NCI-H460 (cell line): ENCODE measurements at regions not wholly inside any gene's neighbourhood (a gene's known extent, or its start where the extent isn't known, plus 50 kb on each side); places are given as distances from the start of the nearest gene placed in this dataset.
"Not testable (repeated sequence)": the region's sequence is repeated elsewhere in the genome, so short reads cannot be mapped to it uniquely, and the experiment has no call there.

Experiments
- DNase-seq: peaks from one replicate; pipeline ENCODE4 v3.0.0-alpha.2; 2016; ENCODE audit warnings: low read depth; ENCODE audit errors: extremely low read depth

DNA sequence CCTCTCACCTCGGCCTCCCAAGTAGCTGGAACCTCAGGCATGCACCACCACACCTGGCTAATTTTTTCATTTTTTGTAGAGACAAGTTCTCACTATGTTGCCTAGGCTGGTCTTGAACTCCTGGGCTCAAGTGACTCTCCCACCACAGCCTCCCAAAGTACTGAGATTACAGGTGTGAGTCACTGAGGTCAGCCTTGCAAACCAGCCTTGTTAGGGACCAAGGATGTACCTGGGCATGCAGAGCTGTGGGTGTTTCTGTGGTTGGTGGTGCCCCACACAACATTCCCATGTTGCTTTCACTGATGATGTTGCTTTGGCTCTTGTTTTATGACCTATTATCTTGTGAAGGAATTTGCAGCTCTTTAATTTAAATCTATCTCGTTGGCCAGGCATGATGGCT is 54.8 kb downstream of the OTUD1 start:
- no peak for DNase-seq

DNA sequence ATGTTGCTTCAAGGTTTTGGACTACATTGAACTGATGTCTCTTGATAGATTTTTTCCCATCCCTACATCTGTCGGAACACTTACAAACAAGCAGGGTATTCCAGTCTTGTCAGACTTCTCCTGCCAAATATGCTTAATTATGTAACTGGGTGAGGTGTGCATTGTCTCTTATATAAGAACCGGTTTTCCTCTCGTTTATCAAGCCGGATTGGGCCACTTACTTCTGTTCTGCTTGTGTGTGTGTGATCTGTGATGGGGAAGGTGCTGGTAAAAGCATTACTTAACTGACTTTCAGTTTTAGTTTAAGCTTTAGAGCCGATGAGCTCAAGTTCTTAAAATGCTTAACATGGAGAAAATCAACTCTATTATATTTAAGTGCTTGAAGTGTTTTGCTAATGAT is 57.9 kb downstream of the OTUD1 start:
- DNase-seq, result no peak

DNA sequence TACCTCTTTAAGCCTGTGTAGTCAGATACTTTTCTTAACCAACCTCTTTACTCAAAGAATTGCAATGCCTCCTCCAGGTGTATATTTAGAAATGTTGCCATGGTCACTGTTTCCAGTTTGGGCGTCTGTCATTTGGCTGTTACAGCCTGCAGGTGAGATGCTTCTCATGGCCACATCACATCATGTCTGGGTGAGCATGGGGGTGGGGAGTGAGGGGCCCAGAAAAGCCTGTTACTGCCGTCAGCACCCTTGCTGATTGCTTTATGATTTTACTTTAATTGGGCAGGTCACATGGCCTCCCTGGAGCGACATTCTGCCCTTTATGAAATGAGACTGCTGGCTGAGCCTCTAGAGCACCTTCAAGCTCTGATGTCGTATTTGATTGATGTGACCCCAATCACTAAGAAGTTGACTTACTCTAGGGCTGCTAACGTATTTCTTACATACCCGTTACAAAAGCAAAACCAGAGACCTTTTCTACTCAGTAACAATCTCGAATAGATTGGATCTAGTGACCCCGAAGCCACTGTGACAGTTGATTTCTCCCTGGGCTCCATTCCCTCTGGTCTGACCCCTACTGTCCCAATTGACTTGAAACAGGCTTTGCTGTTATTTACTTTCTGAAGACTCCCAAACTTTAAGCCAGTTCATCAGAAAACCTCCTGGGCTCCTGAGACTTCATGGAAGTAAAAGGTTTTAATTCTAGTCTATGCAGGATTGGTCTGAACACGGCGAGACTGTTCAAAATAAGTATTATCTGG is 60.7 kb downstream of the OTUD1 start:
- no peak for DNase-seq

DNA sequence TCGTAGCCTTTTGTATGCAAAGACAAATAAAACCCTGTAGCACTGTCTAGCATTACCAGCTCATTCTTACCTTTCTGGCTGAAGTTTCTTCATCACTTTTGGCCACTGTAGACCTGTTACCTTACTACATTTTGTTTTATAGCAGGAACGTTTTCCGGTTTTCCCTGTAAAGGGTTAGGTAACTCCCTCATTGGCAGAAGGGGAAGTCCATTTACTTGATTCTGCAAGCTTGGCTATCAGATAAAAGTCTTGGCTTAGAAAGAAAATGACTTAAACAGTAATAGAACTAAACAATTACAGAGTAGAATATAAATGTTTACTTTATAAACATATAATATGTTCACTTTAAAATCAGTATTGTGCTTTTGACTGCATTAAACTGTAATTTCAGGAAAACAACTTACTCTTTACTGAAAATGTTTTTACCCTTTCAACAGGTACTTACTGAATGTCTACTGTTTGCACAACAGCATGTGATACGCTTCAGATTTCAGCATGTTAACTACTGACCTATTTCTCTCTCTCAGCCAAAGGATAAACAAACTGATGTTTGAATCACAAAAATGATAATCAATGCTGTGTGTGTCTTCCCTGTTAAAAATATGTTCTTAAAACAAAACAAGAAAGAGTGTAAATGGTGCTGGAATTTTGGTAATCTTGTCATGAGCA is 67.1 kb downstream of the OTUD1 start:
- no peak for DNase-seq

DNA sequence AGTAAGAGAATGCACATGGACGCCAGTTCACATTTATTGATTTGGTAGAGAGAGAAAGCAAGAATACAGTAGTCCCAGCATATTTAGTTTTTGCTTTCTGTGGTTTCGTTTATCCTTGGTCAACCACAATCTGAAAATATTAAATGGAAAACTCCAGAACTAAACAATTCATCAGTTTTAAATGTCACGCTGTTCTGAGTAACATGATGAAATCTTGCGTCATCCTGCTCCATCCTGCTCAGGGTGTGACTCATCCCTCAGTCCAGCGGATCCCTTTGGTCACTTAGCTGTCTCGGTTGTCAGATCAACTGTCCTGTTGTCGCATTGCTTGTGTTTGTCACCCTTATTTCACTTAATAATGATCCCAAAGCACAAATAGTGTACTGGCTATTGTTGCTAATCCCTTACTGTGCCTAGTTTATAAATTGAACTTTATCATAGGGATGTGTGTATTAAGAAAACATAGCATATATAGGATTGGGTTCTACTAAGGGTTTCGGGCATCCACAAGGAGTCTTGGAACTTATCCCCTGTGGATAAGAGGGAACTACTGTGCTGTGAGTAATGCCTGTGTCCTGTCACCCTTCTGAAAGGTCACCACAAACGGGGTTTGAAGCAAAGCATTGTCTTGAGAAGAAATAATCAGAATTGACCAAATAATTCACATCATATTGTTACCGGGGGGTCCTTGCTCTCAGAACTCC is 73.6 kb downstream of the OTUD1 start:
- peak; percentile 72 for DNase-seq

DNA sequence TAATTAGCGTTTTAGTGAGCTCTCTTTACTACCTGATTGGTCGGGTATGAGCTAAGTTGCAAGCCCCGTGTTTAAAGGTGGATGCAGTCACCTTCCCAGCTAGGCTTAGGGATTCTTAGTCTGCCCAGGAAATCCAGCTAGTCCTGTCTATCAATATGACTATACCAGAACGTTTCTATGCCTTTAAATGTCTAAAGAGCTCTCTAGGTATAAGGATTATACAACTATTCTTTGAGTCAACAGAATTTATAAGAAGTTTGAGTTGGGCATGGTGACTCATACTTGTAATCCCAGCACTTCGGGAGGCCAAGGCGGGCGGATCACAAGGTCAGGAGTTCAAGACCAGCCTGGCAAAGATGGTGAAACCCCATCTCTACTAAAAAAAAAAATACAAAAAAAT is 74.7 kb downstream of the OTUD1 start:
- DNase-seq, result not testable (repeated sequence)

DNA sequence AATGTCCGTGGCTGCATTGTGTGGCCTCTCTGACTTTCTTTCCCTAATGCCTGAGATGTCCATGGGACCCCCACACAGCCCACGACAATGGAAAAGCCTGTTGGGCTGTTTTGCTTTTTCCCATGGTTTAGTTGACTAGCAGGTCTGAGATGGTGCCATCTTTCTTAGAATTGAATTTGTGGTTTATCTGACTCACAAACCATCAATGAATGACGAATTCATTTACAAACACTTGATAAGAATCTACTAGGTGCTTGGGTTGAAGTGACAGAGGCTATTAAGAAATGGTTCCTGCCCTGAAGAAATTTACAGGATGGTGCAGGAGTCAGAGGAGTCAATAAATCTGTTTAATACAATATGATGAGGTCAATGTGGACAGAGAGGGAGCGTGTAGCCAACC is 75.4 kb downstream of the OTUD1 start:
- no peak for DNase-seq

DNA sequence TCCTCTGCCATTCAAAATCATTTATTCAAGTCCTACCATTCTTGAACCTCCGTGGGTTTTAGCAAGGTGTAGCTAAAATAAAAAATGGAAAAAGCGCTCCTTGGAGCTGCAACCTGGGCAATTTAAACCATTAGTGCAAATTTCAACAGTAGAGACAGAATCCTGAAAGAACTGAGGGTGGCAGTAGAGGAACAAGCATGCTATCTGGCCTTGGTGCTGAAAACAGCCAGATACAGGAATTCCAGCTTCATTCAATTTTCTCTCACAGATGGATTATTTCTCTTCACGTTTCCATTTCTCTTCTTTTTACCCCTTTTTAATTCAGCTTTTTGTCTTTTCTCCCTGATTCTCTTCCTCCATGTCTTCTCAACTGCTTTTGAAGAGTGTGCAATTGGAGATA is 77.7 kb downstream of the OTUD1 start:
- no peak for DNase-seq

DNA sequence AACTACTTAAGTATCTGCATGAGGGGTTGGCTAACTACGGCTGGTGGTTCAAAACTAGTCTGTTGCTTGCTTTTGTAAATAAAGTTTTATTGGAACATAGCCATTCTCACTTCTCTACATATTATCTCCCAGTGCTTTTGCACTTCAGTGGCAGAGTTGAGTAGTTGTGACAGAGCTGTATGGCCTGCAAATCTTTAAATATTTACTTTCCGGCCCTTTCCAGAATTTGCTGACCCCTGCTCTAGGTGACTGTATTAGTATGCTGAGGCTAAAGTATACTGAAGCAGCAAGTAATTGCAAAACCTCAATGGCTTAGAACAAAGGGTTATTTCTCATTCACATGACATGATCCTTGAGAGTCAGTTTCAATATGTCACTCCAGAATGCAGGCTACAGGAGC is 78.3 kb downstream of the OTUD1 start:
- DNase-seq, result no peak

DNA sequence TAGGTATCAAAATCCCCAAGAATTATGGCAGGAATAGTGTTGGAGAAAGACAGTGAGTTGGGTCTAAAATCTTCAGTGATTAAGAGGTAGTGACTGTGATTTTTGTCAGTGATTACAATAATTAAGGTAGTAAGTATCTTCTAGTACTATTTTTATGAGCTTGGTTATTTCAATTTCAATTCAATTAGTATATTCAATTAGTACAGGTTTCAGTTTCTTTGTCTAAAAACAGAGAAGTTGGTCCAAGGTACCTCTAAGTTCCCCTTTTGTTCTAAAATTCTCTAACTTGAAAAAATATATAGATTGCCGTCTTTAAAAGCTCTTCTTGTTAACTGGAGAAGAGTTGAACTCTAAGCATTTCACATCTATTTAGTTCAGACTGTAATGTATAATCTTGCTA is 82.9 kb downstream of the OTUD1 start:
- DNase-seq, result no peak

DNA sequence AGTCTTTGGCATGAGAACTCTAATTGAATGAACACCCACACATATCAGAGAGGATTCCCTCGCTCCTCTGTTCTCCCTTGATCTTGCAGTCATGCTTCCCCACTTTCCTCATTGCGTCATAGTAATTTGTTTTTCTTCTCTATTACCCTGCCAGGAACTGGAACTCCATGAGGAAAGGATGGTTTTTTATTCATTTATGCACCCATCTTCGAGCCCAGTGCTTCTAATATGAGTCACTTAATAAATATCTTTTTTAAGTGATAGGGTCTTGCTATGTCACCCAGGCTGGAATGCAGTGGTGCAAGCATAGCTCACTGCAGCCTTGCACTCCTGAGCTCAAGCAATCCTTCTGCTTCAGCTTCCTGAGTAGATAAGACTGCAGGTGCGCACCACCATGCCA is 83.5 kb downstream of the OTUD1 start:
- DNase-seq, result no peak

DNA sequence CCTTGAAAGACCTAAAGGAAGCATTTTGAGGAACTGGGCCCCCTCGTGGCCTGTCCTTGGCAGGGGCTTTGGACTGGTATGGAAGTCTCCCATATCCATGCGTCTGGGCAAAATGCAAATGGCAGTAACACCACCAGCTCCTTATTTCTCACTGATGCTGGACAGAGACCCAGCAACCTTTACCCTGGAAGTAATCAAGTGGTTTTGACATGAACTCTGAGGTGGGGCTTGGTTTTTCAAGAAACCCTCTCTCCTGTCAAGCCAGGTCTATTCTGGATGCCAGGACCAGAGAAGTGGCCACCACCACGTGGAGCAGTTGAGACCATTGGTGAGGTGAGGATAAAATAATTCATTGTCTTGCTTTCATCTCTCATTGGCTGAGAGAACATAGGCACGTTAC is 84.4 kb downstream of the OTUD1 start:
- no peak for DNase-seq

DNA sequence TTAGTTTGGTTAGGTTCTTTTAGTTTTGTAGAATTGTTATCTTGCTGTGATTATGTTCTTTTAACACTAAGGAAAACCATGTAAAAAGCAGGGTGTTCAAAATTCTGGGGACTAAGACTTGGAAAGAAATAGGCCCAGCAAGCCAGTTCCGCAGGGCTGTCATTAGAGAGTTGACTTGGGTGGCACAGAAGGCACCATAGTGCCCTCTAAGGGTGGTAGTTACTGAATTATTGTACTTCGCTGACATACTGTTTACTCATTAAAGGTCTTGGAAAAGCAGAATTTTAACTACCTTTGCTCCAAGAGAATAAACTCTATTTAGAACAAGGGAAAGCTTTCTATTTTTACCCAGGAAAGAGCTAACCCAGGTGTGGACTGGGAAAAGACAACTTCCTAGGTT is 86.5 kb downstream of the OTUD1 start:
- DNase-seq, result peak; percentile 19

DNA sequence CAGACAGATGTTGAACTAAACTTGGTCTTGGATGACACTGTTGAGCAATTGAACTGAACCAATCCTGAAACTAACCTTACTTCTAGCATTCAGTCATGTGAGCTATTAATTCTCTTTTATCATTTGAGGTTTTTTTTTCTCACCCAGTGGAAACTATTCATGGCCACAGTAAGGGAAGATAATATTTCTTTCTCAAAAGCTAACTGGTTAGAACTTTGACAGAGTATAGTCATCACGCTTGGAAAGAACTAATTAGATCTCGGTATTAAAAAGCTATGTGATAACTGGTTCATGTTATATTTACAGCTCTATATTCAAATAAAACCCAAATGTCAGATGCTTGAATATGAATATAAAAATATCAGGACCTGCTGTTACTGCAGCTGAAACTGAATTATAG is 89.5 kb downstream of the OTUD1 start:
- no peak for DNase-seq

DNA sequence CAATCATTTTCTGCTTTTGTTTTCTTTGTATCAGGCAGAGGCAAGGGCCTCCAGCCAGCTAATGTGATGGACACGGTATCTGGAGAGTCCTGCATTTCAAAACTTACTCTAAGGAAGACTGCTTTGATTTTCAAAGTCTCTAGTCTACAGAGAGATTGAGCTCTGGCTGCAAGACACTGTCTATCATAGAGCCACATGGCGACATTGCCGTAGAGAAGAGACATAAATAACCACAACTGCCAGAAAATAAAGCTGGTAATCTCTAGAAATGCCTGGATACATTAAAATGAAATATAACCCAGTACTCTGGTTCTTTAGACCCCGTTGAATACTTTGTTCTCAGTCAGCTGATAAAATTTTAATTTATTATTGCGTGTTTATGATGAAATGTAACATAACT is 90.8 kb downstream of the OTUD1 start:
- DNase-seq, result no peak

DNA sequence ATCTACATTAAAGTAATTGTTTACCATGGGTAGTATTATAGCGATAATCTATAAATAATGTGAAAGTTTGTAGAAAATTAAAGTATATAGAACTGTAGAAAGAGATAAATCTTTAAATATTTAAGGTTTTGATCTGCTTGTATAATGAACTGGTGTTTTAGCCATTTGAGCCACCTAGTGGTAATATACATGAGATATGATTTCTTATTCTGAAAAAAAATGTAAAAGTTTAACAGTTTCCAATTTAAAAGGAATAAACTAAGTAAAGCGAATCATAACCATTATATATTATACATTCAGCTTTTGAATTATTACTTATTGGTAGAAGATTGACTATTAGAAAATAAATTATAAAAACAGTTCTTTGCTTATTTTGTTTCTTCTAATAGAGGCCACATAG is 91.2 kb downstream of the OTUD1 start:
- DNase-seq, result no peak

DNA sequence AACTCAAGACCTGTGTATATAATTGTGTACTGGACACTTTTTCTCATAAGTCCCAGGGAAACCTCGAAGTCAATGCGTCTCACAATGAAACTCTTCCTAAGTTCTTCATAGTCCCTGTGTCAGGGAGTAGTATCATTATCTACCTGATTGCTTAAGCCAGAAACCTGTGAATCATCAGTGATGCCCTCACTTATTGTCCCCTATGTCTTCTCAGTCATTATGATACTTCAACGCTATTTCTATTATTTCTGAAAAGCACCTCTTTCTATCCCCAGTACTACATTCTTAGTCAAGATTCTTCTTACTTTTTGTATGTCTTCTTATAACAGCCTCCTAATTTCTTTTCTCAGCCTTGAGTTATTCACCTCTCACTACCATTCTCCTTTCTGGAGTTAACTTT is 94.3 kb downstream of the OTUD1 start:
- no peak for DNase-seq

DNA sequence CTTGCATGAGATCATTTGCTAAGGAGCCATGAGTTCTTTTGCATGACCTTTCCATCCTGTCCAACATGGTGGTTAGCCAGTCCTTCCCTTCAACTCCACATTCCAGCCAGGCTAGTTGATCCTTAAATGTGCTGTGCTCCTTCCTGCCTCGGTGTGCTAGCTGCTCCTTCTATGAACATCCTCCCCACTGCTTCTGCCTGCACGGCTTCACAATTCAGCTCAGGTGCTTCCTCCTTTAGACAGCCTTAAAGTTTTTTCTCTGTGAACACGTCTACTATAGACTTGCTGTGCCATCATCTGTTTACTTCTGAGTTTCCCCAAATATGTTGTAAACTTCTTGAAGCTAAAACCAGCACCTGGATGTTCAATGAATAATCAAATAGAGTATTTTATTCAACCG is 95.5 kb downstream of the OTUD1 start:
- DNase-seq, result no peak

DNA sequence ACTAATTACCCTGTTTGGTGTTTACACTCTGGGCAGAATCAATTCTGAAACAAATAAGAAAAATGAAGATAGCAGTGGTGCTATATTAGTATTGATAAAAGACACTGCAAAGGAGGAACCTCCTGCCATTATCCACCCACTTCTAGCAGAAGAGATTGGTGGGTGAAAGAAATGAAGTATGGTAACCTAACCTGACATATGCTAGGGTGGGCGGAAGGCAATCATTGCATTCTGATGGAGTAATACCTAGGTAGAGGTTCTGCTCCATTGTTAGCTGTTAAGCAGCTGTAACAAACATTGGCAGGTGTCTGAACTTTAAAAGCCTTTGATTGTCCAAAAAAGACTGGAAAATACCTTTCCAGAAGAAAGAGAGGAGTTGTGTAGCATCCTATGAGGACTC is 95.9 kb downstream of the OTUD1 start:
- DNase-seq, result no peak

DNA sequence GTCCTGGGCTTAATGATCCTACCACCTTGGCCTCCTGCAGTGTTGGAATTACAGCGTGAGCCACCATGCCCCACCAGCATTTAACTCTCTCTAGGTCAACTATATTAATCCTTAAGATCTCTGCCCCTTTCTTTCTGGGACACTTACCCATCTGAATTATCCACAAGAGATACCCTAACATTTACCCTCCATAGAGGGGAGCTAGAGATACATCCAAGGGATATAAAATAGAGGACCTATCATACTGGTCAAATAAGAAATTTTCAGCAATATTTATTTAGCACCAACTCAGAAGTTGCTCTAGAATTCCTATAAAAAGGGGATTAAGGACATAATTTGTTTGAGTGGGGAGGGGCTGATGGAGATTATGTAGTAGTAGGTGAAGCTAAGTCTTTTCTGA is 96.5 kb downstream of the OTUD1 start:
- DNase-seq, result no peak

DNA sequence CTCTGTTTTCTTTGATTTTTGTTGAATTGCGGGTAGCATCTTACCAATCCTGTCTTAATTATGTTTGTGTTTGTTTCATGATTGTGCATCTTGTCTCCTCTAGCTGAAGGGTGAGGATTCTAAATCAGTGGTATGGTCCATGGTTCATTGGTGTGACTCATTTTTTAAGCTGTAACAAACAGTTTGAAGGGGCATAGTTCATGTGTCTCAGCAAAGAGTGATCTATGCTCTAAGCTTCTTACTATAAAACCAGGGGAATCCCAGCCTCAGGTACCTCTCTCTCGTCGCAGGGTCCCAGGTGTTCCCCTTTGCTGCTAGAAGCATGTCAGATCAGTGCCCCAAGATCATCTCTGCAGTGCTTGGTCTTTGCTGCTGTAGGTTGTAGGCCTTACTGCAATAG is 100.1 kb downstream of the OTUD1 start:
- no peak for DNase-seq

DNA sequence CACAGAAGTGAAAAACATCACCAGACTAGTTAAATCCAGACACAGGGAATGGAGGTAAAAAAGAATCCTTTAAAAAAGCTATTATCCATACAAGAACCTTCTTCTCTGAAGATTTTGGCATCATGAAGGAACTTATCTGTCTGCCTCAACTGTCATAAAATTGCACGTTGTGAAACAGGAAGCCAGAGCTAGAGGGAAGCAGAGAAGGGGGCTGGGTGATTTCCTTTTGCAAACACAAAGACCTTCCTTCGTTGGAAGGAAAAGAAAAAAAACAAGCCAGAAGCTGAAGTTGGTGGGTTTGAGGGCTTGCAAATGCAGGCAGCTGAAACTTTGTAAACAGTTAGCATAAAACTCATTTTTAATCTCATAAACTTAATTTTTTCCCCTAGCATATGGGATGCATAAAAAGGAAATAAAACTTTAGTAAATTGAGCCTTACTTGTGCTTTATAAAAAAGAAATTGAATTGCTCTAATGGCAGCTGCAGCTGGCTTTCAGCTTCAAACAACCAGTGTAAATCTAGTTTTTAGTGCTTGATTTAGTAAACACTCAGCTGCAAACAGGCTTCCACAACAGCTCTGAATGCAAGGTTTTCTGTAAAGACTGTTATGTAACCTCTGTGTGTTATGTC is 101.6 kb downstream of the OTUD1 start:
- DNase-seq, result no peak
